H9 (cell line): ENCODE measurements at regions not wholly inside any gene's neighbourhood (a gene's known extent, or its start where the extent isn't known, plus 50 kb on each side); places are given as distances from the start of the nearest gene placed in this dataset.

Experiments
- DNase-seq: peaks from one replicate; pipeline ENCODE4 v3.0.0-alpha.2; 2017
- H2AFZ ChIP-seq: one replicate; pipeline ENCODE4 v1.6.1; 2013; ENCODE audit warnings: mild to moderate bottlenecking, low read length, control low read depth, moderate library complexity
- H2AK5ac ChIP-seq: 2 replicates; pipeline ENCODE4 v1.6.1; 2013; ENCODE audit warnings: low read length, control low read depth, mixed read lengths; ENCODE audit not compliant: insufficient read length
- H2BK120ac ChIP-seq: one replicate; pipeline ENCODE4 v1.6.1; 2013; ENCODE audit warnings: low read depth, mild to moderate bottlenecking, low read length, control low read depth, inconsistent platforms; ENCODE audit not compliant: poor library complexity, severe bottlenecking
- H2BK12ac ChIP-seq: 2 replicates; pipeline ENCODE4 v1.6.1; 2013; ENCODE audit warnings: low read length, control low read depth, mixed read lengths, low read depth; ENCODE audit not compliant: insufficient read length
- H2BK15ac ChIP-seq: 2 replicates; pipeline ENCODE4 v1.6.1; 2013; ENCODE audit warnings: low read depth, low read length, control low read depth
- H2BK20ac ChIP-seq: one replicate; pipeline ENCODE4 v1.6.1; 2013; ENCODE audit warnings: low read depth, mild to moderate bottlenecking, low read length, control low read depth, inconsistent platforms; ENCODE audit not compliant: poor library complexity, severe bottlenecking
- H2BK5ac ChIP-seq: 2 replicates; pipeline ENCODE4 v1.6.1; 2013; ENCODE audit warnings: low read length, control low read depth, mixed read lengths; ENCODE audit not compliant: insufficient read length
- H3K14ac ChIP-seq: 2 replicates; pipeline ENCODE4 v1.6.1; 2013; ENCODE audit warnings: low read length, control low read depth; ENCODE audit not compliant: insufficient read depth
- H3K18ac ChIP-seq: 2 replicates; pipeline ENCODE4 v1.6.1; 2013; ENCODE audit warnings: low read depth, mild to moderate bottlenecking, mixed read lengths, low read length, control low read depth; ENCODE audit not compliant: insufficient read length
- H3K23ac ChIP-seq: 2 replicates; pipeline ENCODE4 v1.6.1; 2013; ENCODE audit warnings: low read length, control low read depth, mixed read lengths, low read depth; ENCODE audit not compliant: insufficient read length
- H3K23me2 ChIP-seq: 2 replicates; pipeline ENCODE4 v1.6.1; 2013; ENCODE audit warnings: low read depth, mild to moderate bottlenecking, mixed read lengths, low read length, control low read depth; ENCODE audit not compliant: insufficient read length, poor library complexity, severe bottlenecking
- H3K27ac ChIP-seq: 2 replicates; pipeline ENCODE4 v1.5.1; 2013; ENCODE audit warnings: low read length, control low read depth, mixed read lengths, low read depth; ENCODE audit not compliant: insufficient read length
- H3K27me3 ChIP-seq: 2 replicates; pipeline ENCODE4 v1.6.1; 2013; ENCODE audit warnings: low read length, control low read depth, inconsistent platforms; ENCODE audit not compliant: insufficient read depth
- H3K4ac ChIP-seq: 2 replicates; pipeline ENCODE4 v1.6.1; 2013; ENCODE audit warnings: low read depth, mild to moderate bottlenecking, control low read depth, inconsistent platforms, low read length, moderate library complexity
- H3K4me1 ChIP-seq: 2 replicates; pipeline ENCODE4 v1.6.1; 2013; ENCODE audit warnings: low read length, control low read depth, inconsistent platforms; ENCODE audit not compliant: insufficient read depth
- H3K4me2 ChIP-seq: 2 replicates; pipeline ENCODE4 v1.6.1; 2013; ENCODE audit warnings: low read length, control low read depth, mixed read lengths; ENCODE audit not compliant: insufficient read length, insufficient read depth
- H3K56ac ChIP-seq: 2 replicates; pipeline ENCODE4 v1.6.1; 2013; ENCODE audit warnings: low read depth, mild to moderate bottlenecking, mixed read lengths, low read length, control low read depth; ENCODE audit not compliant: insufficient read length
- H3K79me1 ChIP-seq: 2 replicates; pipeline ENCODE4 v1.6.1; 2013; ENCODE audit warnings: low read depth, mild to moderate bottlenecking, moderate library complexity, low read length, control low read depth, inconsistent platforms; ENCODE audit not compliant: insufficient read depth, poor library complexity, severe bottlenecking
- H3K79me2 ChIP-seq: 2 replicates; pipeline ENCODE4 v1.6.1; 2013; ENCODE audit warnings: low read length, control low read depth, inconsistent platforms; ENCODE audit not compliant: insufficient read depth
- H3K9ac ChIP-seq: 2 replicates; pipeline ENCODE4 v1.6.1; 2013; ENCODE audit warnings: low read length, control low read depth, mixed read lengths; ENCODE audit not compliant: insufficient read length; ENCODE audit errors: extremely low read depth
- H3K9me3 ChIP-seq: one replicate; pipeline ENCODE4 v1.6.1; 2013; ENCODE audit warnings: low read depth, low read length, inconsistent platforms; ENCODE audit not compliant: control insufficient read depth
- H3T11ph ChIP-seq: one replicate; pipeline ENCODE4 v1.6.1; 2013; ENCODE audit warnings: mild to moderate bottlenecking, low read length, control low read depth, inconsistent platforms
- H4K20me1 ChIP-seq: one replicate; pipeline ENCODE4 v1.6.1; 2013; ENCODE audit not compliant: control insufficient read depth, insufficient read length, insufficient read depth
- H4K5ac ChIP-seq: 2 replicates; pipeline ENCODE4 v1.6.1; 2013; ENCODE audit warnings: low read depth, mild to moderate bottlenecking, mixed read lengths, low read length, control low read depth; ENCODE audit not compliant: insufficient read length
- H4K8ac ChIP-seq: replicated peaks from 2 replicates; pipeline ENCODE4 v1.6.1; 2013; ENCODE audit warnings: low read length, control low read depth, mixed read lengths, low read depth; ENCODE audit not compliant: insufficient read length
- H4K91ac ChIP-seq: 2 replicates; pipeline ENCODE4 v1.6.1; 2013; ENCODE audit warnings: low read depth, mild to moderate bottlenecking, moderate library complexity, mixed read lengths, low read length, control low read depth; ENCODE audit not compliant: insufficient read length
- H3K27ac Mint-ChIP-seq, 3 experiments: 2 replicates in 2 of 3; 3 replicates in 1 of 3; pipeline ENCODE4 v1.8.0; 2020 to 2021; ENCODE audit warnings: mixed read lengths in 3 of 3, mild to moderate bottlenecking in 1 of 3, moderate library complexity in 1 of 3
- H3K27me3 Mint-ChIP-seq: 2 replicates; pipeline ENCODE4 v1.8.0; 2021; ENCODE audit warnings: low read depth, mild to moderate bottlenecking, moderate library complexity, mixed read lengths
- H3K36me3 Mint-ChIP-seq, 3 experiments: 2 replicates in 2 of 3; 3 replicates in 1 of 3; pipeline ENCODE4 v1.8.0; 2020 to 2021; ENCODE audit warnings: low read depth in 3 of 3, mixed read lengths in 3 of 3; ENCODE audit not compliant: insufficient read depth in 1 of 3
- H3K4me1 Mint-ChIP-seq, 2 experiments: 2 replicates each; pipeline ENCODE4 v1.8.0; 2020; ENCODE audit warnings: mixed read lengths in 2 of 2
- H3K4me3 Mint-ChIP-seq, 2 experiments: 2 replicates in 1 of 2; 3 replicates in 1 of 2; pipeline ENCODE4 v1.8.0; 2020 to 2021; ENCODE audit warnings: mild to moderate bottlenecking in 2 of 2, mixed read lengths in 2 of 2, moderate library complexity in 1 of 2
- H3K9me3 Mint-ChIP-seq, 2 experiments: 2 replicates in 1 of 2; 3 replicates in 1 of 2; pipeline ENCODE4 v1.8.0; 2020; ENCODE audit warnings: mild to moderate bottlenecking in 2 of 2, mixed read lengths in 2 of 2, moderate library complexity in 1 of 2
- WGBS: extraction: QIAGEN DNeasy Blood & Tissue Kit; methylation state at CpG from one replicate; pipeline ENCODE4 v1.1.7; 2013; ENCODE audit warnings: missing lambda C conversion rate, low lambda C conversion rate, mixed read lengths; ENCODE audit not compliant: insufficient read length; ENCODE audit errors: extremely low coverage; 5-methylcytosine and 5-hydroxymethylcytosine counted together
- TF ChIP-seq, protein P1 (sequence below): fragments of 200-600 bp; sonication (generic); conservative IDR thresholded peaks from 3 replicates; pipeline ENCODE4 v1.8.0; 2021; ENCODE audit warnings: antibody characterized with exemption, mild to moderate bottlenecking

DNA sequence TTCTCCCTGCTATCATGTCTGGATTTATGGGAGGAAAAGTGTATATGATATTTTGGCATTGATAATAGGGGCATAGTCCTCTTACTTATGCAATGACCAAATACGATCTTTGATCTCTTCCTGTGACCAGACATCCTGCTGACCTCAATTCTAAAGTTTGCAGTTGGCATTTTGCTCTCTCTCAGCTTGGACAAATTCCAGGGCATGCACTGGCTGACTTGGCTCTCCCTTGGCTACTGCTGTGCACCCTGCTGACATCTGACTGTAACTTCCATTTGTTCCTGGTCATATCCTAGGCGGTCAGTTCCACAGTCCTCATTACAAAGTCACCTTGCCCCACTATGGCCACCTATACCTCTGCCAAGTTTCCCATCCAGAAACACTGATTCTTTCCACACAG is 380.7 kb upstream of the NR5A2 start:
- Histone ChIP-seq H2BK20ac (no peak overlapping the region), H3K4me2 (no peak overlapping the region), H2BK15ac (no peak overlapping the region), H3K27me3 (no peaks in the 10 kb centered on the region), H3T11ph (no peak overlapping the region), H3K23me2 (no peaks in the 10 kb centered on the region), H2BK120ac (no peak overlapping the region), H2AFZ (no peak overlapping the region), H2AK5ac (no peak overlapping the region), H2BK12ac (no peak overlapping the region), H3K18ac (no peak overlapping the region), H3K23ac (no peak overlapping the region), H3K9ac (no peak overlapping the region), H4K91ac (no peak overlapping the region), H3K4me1 (no peaks in the 10 kb centered on the region), H3K4ac (no peak overlapping the region), H2BK5ac (no peak overlapping the region), H4K5ac (no peak overlapping the region), H4K20me1 (no peaks in the 10 kb centered on the region), H3K14ac (no peak overlapping the region), H3K79me1 (no peaks in the 10 kb centered on the region), H3K9me3 (no peaks in the 10 kb centered on the region), H3K79me2 (no peaks in the 10 kb centered on the region), H3K27ac (no peak overlapping the region), H3K56ac (no peak overlapping the region), H4K8ac (no peak overlapping the region)
- TF ChIP-seq, protein P1, sequence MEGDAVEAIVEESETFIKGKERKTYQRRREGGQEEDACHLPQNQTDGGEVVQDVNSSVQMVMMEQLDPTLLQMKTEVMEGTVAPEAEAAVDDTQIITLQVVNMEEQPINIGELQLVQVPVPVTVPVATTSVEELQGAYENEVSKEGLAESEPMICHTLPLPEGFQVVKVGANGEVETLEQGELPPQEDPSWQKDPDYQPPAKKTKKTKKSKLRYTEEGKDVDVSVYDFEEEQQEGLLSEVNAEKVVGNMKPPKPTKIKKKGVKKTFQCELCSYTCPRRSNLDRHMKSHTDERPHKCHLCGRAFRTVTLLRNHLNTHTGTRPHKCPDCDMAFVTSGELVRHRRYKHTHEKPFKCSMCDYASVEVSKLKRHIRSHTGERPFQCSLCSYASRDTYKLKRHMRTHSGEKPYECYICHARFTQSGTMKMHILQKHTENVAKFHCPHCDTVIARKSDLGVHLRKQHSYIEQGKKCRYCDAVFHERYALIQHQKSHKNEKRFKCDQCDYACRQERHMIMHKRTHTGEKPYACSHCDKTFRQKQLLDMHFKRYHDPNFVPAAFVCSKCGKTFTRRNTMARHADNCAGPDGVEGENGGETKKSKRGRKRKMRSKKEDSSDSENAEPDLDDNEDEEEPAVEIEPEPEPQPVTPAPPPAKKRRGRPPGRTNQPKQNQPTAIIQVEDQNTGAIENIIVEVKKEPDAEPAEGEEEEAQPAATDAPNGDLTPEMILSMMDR = no peak
- Mint-ChIP-seq H3K27ac (no peak overlapping the region), H3K4me1 (no peaks in the 10 kb centered on the region), H3K27me3 (peaks cover 1% of the 10 kb centered on the region; the same call in 1 of the 2 replicates), H3K9me3 (peaks cover 13 to 19% of the 10 kb centered on the region in 2 experiments; a peak in 4 of 5 replicates), H3K4me3 (no peak overlapping the region), H3K36me3 (peaks cover 0 to 16% (median 3%) of the 10 kb centered on the region in 3 experiments; a peak in 4 of 7 replicates)
- DNase-seq = no peak
- WGBS = no CpG with 5 or more reads among the region's 2 CpGs
